GM12864 (cell line): ENCODE measurements at regions not wholly inside any gene's neighbourhood (a gene's known extent, or its start where the extent isn't known, plus 50 kb on each side); places are given as distances from the start of the nearest gene placed in this dataset.

Source experiments
- DNase-seq: peaks from one replicate; pipeline ENCODE4 v3.0.0-alpha.2; 2011; ENCODE audit warnings: low read depth
- H3K4me3 ChIP-seq: 2 replicates; pipeline ENCODE4 v1.5.1; 2011; ENCODE audit warnings: mild to moderate bottlenecking, low read depth, low read length, control low read depth
- TF ChIP-seq, protein P1 (sequence below): IDR thresholded peaks from 2 replicates; pipeline ENCODE4 v1.5.1; 2011; ENCODE audit warnings: low read depth, mild to moderate bottlenecking, moderate library complexity, low read length, control low read depth, inconsistent platforms; ENCODE audit errors: missing control alignments

DNA sequence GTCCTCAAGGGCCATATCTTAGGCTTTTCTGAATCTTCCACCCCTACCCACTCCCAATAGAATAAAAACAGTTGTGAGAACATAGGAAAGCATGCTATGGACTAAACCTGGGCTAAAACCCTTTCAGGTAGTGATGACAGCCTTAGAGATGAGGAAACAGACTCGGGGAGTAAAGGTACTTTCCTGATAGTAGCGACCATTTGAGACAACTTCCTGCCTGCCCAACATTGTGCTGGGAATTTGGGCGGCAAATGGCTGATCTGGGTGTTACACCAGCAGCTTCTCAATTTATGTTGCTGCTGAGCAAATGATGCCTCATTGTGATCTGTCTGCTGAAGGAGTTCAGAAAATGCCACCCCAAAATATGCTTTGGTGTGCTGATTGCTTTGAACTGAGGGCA, 66.6 kb downstream of the TMEM17 start:
- no peak for DNase-seq
- TF ChIP-seq, protein P1, sequence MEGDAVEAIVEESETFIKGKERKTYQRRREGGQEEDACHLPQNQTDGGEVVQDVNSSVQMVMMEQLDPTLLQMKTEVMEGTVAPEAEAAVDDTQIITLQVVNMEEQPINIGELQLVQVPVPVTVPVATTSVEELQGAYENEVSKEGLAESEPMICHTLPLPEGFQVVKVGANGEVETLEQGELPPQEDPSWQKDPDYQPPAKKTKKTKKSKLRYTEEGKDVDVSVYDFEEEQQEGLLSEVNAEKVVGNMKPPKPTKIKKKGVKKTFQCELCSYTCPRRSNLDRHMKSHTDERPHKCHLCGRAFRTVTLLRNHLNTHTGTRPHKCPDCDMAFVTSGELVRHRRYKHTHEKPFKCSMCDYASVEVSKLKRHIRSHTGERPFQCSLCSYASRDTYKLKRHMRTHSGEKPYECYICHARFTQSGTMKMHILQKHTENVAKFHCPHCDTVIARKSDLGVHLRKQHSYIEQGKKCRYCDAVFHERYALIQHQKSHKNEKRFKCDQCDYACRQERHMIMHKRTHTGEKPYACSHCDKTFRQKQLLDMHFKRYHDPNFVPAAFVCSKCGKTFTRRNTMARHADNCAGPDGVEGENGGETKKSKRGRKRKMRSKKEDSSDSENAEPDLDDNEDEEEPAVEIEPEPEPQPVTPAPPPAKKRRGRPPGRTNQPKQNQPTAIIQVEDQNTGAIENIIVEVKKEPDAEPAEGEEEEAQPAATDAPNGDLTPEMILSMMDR: no peak
- H3K4me3 ChIP-seq: no peak overlapping the region

DNA sequence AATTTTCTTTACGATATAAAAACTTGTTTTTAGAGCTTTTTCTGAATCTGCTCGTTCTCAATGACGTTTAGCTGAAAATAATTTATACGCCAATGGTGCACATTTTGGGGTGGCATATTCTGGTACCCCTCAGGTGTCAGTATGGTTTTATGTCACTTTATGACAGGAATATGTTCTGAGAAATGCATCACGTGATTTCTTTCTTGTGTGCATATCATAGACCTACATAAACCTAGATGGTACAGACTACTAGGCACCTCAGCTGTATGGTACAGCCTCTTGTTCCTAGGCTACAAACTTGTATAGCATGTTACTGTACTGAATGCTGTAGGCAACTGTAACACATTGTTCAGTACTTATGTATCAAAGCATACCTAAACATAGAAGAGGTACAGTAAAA, 68.2 kb downstream of the TMEM17 start:
- no peak for DNase-seq
- no peak overlapping the region for H3K4me3 ChIP-seq
- TF ChIP-seq, protein P1: no peak

DNA sequence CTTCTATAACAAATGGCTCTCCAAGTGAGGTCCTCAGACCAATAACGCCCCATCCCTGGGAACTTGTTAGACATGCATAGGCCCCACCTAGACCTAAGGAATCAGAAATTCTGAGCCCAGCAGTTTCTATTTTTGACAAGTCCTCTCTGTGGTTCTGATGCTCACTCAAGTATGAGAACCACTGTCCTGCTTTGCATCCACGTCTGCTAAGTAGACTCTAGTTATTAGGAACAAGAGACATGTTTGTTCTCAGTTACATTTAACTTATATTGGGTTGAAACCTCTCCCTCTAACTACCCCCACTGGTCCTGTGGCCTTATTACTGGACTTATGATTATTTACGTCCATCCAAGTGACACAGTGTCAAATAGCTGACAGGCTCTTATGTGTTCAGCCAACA, 70.3 kb downstream of the TMEM17 start:
- TF ChIP-seq, protein P1: no peak
- DNase-seq: peak; percentile 58
- H3K4me3 ChIP-seq: no peak overlapping the region

DNA sequence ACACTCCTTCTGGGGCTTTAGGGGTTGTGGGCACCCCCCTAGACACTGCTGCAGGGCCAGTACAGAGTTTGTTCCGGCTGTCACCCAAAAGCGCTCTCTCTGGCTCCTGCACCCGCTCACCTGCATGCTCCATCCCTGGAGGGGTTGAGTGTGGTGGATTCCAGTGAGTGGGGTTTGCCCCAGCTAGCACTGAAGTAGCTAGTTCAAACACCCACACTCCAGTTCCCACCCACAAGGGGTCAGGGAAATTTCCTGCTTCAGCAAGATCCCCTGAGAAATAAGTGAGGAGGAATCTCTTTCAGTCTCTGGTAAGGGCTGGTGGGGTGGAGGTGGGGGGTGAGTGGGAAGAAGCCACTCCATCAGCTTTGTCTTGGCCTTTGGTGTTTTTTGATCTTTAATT, 73.6 kb downstream of the TMEM17 start:
- TF ChIP-seq, protein P1: no peak
- H3K4me3 ChIP-seq: no peak overlapping the region
- no peak for DNase-seq

DNA sequence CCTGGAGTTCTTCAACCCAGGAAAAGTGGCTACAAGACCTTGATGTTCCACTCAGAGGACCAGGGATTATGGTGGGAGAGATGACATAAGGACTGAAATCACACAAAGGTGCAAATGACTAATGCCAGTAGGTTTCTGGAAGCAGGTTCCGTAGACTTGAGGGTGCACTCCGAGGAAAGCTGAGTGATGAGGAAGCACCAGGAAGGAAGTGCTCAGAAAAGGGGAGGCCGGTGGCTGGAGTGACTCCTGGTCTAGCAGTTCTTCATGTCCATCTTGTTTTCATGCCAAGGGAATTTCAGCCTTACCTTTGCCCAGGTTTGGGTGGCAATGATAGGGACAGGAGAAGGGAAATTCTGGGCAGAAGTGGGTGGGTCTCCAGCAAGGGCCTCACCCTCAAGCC, 74.5 kb downstream of the TMEM17 start:
- TF ChIP-seq, protein P1: no peak
- no peak overlapping the region for H3K4me3 ChIP-seq
- no peak for DNase-seq

DNA sequence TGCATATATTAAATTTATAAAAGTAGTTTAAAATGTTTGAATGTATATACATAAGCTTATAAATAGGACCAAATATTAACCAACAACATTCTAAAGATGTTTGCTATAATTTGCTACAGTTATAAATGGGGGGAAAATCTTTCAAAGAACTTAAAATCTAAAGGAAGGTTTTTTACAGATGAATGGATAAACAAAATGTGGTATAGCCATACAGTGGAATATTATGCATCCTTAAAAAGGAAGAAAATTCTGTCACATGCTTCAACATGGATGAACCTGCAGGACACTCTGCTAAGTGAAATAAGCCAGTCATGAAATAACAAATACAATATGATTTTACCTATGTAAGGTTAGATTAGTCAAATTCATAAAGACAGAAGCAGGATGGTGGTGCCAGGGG, 75.8 kb downstream of the TMEM17 start:
- DNase-seq: no peak
- H3K4me3 ChIP-seq: no peak overlapping the region
- TF ChIP-seq, protein P1: no peak

DNA sequence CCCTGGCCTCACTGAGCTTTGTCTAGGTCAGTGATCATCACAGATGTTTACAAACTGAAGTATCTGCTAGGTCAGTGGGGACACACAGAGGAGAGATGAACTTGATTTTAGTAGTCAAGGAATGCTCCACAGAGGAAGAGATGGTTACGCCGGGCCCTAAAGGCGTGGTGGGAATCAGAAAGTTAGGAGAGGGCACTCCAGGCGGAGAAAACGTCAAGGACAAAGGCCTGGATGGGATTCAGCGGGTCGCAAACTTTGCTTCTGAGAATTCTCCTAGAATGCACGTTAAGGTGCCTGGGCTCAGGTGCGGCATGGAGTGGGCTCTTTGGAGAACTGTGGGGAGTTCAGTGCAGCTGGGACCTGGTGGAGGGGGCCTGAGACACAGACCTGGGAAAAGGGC, 78.8 kb downstream of the TMEM17 start:
- DNase-seq: no peak
- TF ChIP-seq, protein P1: no peak

More for the DNA sequence above, 78.8 kb downstream of the TMEM17 start:
- no peak overlapping the region for H3K4me3 ChIP-seq
